ENCODE measurements at regions not wholly inside any gene's neighbourhood (a gene's known extent, or its start where the extent isn't known, plus 50 kb on each side); places are given as distances from the start of the nearest gene placed in this dataset.

DNA sequence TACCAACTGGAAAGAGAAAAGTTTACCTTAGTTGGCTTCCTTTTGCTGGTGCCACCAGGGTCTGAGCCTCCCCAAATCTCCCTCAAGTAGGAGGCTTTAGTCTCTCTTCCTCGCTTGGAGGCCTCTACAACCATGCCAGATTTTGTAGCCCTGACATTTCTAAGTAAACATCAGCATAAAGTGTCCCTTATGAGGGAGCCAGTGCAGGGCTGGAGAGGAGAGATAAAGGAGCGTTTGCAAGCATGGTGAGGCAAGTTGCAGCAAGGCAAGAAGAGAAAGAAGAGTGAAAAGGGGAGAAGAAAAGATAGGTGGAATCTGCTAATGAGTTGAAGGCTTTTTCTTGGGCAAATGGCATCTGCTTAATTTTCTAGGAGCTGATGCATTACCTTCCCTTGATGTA is 82.7 kb upstream of the FNDC3B start:
- Histone ChIP-seq H3K4me1 (ENCODE audit: control insufficient read depth, insufficient read depth, low read length) (no peaks in the 10 kb centered on the region), H3K4me3 (ENCODE audit: low read length) (no peak overlapping the region), H3K27ac (ENCODE audit: low read length) (no peak overlapping the region), H3K9me3 (ENCODE audit: control insufficient read depth, low read length) (no peaks in the 10 kb centered on the region), H3K27me3 (ENCODE audit: control insufficient read depth, insufficient read depth) (no peaks in the 10 kb centered on the region)
- ATAC-seq (no peak), DNase-seq (no peak)
- 68% methylated on average over 2 of the region's 2 CpGs for WGBS
- intact Hi-C loops (cut with DNase I) = no loop called here

DNA sequence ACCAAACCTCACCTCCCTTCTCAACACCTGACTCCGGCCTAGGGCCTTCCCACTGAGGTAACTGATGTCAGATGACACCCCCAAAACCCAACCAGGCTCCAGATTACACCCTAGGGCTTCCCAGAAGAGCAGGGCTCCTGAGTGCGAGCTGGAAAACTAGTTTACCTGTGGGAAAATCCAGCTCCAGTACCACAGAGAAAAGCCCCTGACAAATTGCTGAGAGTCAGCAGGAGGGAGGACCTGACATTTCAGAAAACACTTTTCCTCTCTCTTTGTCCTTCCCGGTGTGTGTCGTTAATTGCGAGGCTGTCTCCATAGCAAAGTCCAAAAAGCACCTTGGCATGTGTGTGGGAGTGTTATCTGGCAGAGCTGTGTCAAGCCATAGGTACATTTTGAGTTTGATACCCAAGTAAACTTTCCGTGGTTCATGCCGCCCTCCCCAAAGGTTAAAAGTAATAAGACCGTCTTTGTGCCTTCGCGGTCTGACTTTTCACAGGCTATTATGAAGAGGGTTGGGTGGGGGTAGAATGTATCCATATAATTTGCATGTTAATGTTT is 79.8 kb upstream of the FNDC3B start:
- Histone ChIP-seq H3K4me1 (ENCODE audit: control insufficient read depth, insufficient read depth, low read length) (no peaks in the 10 kb centered on the region), H3K9me3 (ENCODE audit: control insufficient read depth, low read length) (no peaks in the 10 kb centered on the region), H3K4me3 (ENCODE audit: low read length) (no peak overlapping the region), H3K27me3 (ENCODE audit: control insufficient read depth, insufficient read depth) (no peaks in the 10 kb centered on the region), H3K27ac (ENCODE audit: low read length) (no peak overlapping the region)
- no peak for ATAC-seq
- 82% methylated on average over 10 of the region's 10 CpGs for WGBS
- DNase-seq = no peak
- intact Hi-C loops (cut with DNase I) = no loop called here

DNA sequence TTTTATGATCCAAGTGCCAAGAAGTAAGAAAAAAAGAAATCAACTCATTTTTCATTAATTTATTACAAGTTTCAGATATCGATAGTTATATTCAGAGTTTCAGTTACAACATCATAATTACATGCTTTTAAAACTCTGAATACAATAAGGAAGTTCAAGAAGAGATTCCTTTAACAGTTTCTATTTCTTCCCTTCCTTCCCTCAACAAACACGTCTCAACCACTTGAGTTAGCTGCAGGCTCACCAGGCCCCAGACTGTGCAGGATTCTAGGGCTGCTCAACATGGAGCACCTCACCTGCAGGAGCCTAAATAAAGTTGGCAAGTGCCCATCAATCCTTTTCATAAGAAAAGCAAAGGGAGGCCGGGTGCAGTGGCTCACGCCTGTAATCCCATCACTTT is 79.2 kb upstream of the FNDC3B start:
- Histone ChIP-seq H3K4me3 (ENCODE audit: low read length) (no peak overlapping the region), H3K27me3 (ENCODE audit: control insufficient read depth, insufficient read depth) (no peaks in the 10 kb centered on the region), H3K9me3 (ENCODE audit: control insufficient read depth, low read length) (no peaks in the 10 kb centered on the region), H3K4me1 (ENCODE audit: control insufficient read depth, insufficient read depth, low read length) (no peaks in the 10 kb centered on the region), H3K27ac (ENCODE audit: low read length) (no peak overlapping the region)
- WGBS = 90% methylated on average over 4 of the region's 4 CpGs
- DNase-seq = no peak
- no peak for ATAC-seq
- intact Hi-C loops (cut with DNase I) = no loop called here

DNA sequence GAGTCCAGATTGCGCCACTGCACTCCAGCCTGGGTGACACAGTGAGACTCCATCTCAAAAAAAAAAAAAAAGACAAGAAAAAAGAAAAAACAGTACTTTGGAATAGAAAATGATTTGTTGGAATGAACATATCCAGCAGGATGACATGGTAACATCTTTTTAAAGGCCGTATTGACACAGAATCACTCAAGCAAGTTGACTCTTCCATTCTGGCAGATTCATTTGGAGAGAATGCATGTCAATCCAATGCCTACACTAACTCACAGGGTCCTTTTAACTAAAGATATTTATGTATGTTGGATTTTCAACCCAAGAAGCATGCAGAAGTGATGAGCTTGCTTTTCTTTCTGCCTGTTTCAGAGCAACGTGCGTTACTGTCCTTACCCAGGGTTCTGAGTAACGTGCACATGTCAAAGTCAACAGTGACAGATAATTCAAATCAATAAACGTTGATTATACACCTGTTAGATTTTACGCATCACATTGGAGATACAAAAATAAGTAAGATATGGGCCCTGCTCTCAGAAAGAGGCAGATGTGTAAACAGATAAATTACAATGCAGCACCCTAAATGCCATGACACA is 77.1 kb upstream of the FNDC3B start:
- no peak overlapping the region for H3K27ac ChIP-seq (ENCODE audit: low read length)
- no peaks in the 10 kb centered on the region for H3K27me3 ChIP-seq (ENCODE audit: control insufficient read depth, insufficient read depth)
- no peak overlapping the region for H3K4me3 ChIP-seq (ENCODE audit: low read length)
- intact Hi-C loops (cut with DNase I) = no loop called here
- no peaks in the 10 kb centered on the region for H3K9me3 ChIP-seq (ENCODE audit: control insufficient read depth, low read length)
- whole genome bisulfite sequencing = 91% methylated on average over 7 of the region's 7 CpGs
- DNase-seq (no peak), ATAC-seq (no peak)
- H3K4me1 ChIP-seq (ENCODE audit: control insufficient read depth, insufficient read depth, low read length) = peaks cover 2% of the 10 kb centered on the region

DNA sequence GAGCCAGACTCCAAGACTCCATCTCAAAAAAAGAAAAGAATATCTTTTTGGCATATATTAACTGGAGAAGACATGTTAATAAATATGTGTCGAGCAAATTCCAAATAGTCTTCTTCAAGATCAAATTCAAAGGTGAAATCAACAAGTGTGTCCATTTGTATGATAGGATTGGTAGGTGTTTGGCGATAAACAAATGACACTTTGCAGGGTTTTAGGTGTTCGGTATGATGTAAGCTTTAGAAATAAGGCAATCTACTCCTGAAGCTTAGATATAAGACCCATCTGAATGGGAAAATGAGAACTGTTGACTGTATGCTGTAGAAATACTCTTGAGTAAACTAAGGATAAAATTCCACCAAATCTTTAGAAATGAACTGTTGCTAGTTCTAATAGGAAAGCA is 75.8 kb upstream of the FNDC3B start:
- no peaks in the 10 kb centered on the region for H3K9me3 ChIP-seq (ENCODE audit: control insufficient read depth, low read length)
- no peak for DNase-seq
- no peak for ATAC-seq
- intact Hi-C loops (cut with DNase I) = no loop called here
- peaks cover 2% of the 10 kb centered on the region for H3K4me1 ChIP-seq (ENCODE audit: control insufficient read depth, insufficient read depth, low read length)
- H3K27me3 ChIP-seq (ENCODE audit: control insufficient read depth, insufficient read depth) = no peaks in the 10 kb centered on the region
- no peak overlapping the region for H3K27ac ChIP-seq (ENCODE audit: low read length)
- no peak overlapping the region for H3K4me3 ChIP-seq (ENCODE audit: low read length)
- 97% methylated on average over 3 of the region's 3 CpGs for whole genome bisulfite sequencing

DNA sequence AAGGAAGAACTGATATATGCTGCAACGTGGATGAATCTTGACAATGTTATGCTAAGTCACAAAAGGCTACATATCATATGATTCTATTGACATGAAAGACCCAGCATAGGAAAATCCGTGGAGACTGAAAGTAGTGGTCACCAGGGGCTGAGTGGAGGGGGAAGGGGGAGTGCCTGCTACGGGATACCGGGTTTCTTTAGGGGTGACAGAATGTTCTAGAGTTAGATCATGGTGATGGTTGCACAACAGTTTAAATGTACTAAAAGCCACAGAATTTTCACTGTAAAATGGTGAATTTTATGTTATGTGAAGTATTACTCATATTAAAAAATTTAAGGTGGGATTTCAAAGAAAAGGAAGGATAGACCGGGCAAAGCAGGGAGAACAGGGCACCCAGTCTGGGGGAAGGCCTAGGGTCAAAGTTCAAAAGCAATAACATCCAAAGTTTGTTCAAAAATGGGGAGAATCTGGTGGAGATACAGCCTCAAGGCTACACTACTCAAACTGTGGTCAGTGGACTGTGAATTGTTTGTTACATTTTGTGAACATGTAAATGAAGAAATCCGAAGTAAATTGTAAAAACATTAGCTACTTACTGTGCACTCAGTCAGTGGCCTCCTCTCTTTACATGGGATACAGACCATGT is 74.2 kb upstream of the FNDC3B start:
- Histone ChIP-seq H3K4me3 (ENCODE audit: low read length) (no peak overlapping the region), H3K27me3 (ENCODE audit: control insufficient read depth, insufficient read depth) (no peaks in the 10 kb centered on the region), H3K9me3 (ENCODE audit: control insufficient read depth, low read length) (no peaks in the 10 kb centered on the region), H3K4me1 (ENCODE audit: control insufficient read depth, insufficient read depth, low read length) (peaks cover 2% of the 10 kb centered on the region), H3K27ac (ENCODE audit: low read length) (no peak overlapping the region)
- intact Hi-C loops (cut with DNase I) = no loop called here
- WGBS = 86% methylated on average over 6 of the region's 6 CpGs
- no peak for DNase-seq
- no peak for ATAC-seq

DNA sequence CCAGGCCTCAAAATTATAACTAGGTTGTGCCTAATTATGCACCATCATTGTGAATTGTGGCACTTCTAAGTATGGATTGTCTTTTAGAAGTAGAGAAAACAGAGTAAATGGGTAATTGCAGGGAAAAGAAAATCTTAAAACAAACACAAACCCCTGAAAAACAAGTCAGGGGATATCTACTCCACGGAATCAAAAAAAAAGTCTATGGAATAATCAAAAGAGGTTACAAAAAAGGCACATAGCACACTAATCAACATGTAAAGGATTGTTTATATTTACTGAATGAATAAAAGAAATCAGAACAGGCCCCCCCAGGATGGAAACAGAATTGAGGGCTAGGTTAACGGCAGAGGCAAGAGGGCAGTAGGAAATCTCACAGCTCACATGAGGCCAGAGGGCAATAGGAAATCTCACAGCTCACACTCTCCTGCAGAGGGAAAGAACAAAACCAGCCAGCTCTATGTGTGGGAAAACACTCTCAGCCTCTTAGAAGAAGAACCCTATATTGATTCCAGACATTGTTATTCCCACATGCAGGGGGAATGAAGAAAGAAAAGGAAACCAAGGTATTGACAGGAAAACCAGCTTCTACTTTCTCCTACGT is 72.7 kb upstream of the FNDC3B start:
- 38% methylated on average over 3 of the region's 3 CpGs for WGBS
- ATAC-seq (peak in 1 of 2 donors; percentile 46), DNase-seq (no peak)
- Histone ChIP-seq H3K4me1 (ENCODE audit: control insufficient read depth, insufficient read depth, low read length) (peaks cover 2% of the 10 kb centered on the region), H3K27ac (ENCODE audit: low read length) (no peak overlapping the region), H3K4me3 (ENCODE audit: low read length) (no peak overlapping the region), H3K9me3 (ENCODE audit: control insufficient read depth, low read length) (no peaks in the 10 kb centered on the region), H3K27me3 (ENCODE audit: control insufficient read depth, insufficient read depth) (no peaks in the 10 kb centered on the region)
- intact Hi-C loops (cut with DNase I) = no loop called here

DNA sequence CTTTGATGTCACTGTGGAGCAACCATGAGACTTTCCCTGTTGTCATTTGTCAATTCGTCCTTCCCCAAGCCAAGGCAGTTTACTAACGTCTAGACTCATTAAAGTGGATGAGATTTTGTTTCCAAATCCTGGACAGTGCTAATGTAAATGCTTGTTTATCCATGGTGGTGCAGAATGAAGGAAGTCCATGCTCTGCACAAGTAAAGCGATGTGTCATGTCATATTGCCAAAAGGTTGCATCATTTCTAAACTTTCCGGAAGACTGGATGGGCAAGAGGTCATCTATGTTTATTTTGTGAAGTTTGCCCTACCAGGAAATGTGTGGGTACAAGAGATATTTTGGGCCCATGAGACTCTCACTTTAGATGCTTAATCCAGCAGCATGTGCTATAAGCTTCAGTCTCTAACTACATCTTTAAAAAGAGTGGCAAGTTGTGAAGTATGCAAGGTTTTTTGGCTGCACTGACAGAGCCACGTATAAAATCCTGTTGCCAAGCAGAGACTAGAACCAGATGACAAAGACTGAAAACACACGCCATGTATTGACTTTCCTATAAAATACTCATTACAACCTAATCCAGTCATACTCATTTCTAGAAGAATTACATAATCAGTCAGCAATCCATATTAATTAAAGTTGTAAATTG is 72.1 kb upstream of the FNDC3B start:
- Histone ChIP-seq H3K9me3 (ENCODE audit: control insufficient read depth, low read length) (no peaks in the 10 kb centered on the region), H3K4me3 (ENCODE audit: low read length) (no peak overlapping the region), H3K4me1 (ENCODE audit: control insufficient read depth, insufficient read depth, low read length) (peaks cover 2% of the 10 kb centered on the region), H3K27ac (ENCODE audit: low read length) (no peak overlapping the region), H3K27me3 (ENCODE audit: control insufficient read depth, insufficient read depth) (no peaks in the 10 kb centered on the region)
- DNase-seq = no peak
- intact Hi-C loops (cut with DNase I) = no loop called here
- WGBS = 14% methylated on average over 6 of the region's 6 CpGs
- peak; percentile 81 to 85 for ATAC-seq

DNA sequence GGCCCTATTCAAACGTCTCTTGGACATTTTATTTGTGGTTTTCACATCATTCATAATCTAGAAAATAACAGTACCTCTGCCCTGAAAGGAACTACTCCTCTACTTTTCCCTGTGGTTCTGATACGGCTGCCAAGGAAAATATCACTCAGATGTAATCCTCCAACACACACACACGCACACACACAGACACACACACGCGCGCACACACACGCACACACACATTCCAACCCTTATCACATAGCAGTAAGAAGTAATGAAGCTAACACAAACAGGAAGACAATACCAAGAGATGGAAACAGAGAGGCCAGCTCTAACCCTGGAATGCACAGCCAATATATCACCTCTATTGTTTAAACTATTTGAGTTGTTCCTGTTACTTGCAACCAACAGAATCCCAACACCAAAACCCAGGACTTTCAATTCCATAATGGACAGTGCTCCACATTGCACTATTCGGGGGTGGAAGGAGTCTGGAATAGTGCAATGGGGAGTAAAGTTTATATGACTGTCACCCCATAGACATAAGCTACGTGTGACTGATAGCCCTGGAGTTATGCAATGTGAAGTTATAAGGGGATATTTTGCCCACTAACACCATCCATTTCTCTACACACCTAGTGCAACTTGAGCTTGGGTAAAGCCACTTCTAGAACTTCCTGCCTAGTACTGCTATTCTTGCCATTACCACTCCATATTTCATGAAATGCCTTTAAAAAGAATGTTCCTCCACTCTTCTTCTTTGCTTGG is 71.3 kb upstream of the FNDC3B start:
- 60% methylated on average over 9 of the region's 9 CpGs for WGBS
- intact Hi-C loops (cut with DNase I) = no loop called here

DNA sequence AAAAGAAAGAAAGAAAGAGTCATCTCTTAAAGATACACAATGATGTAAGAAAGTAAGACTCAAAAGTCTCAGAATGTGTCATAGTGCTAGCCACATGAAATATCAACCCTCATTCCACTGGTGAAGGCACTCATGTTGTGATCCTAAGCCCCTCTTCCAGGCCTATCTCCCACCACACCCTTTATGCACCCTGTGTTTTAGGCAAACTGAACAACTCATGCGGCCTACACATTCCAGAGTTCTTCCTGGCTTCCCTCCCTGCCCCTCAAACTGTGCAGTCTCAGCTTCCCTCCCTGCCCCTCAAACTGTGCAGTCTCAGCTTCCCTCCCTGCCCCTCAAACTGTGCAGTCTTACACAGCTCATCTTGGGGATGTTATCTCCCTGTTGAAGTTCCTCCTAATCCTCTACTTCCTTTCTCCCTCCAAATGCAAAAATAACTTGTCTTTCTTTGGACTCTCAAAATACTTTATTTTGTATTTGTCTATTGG is 69.0 kb upstream of the FNDC3B start:
- Histone ChIP-seq H3K27me3 (ENCODE audit: control insufficient read depth, insufficient read depth) (no peaks in the 10 kb centered on the region), H3K4me3 (ENCODE audit: low read length) (no peak overlapping the region), H3K4me1 (ENCODE audit: control insufficient read depth, insufficient read depth, low read length) (peaks cover 6% of the 10 kb centered on the region), H3K9me3 (ENCODE audit: control insufficient read depth, low read length) (no peaks in the 10 kb centered on the region), H3K27ac (ENCODE audit: low read length) (no peak overlapping the region)
- no peak for DNase-seq
- 58% methylated on average over 1 of the region's 1 CpG for WGBS
- no peak for ATAC-seq
- intact Hi-C loops (cut with DNase I) = no loop called here

More for the DNA sequence above, 71.3 kb upstream of the FNDC3B start:
- Histone ChIP-seq H3K27ac (ENCODE audit: low read length) (no peak overlapping the region), H3K4me3 (ENCODE audit: low read length) (no peak overlapping the region), H3K9me3 (ENCODE audit: control insufficient read depth, low read length) (no peaks in the 10 kb centered on the region), H3K4me1 (ENCODE audit: control insufficient read depth, insufficient read depth, low read length) (peaks cover 2% of the 10 kb centered on the region), H3K27me3 (ENCODE audit: control insufficient read depth, insufficient read depth) (no peaks in the 10 kb centered on the region)
- ATAC-seq (peak; percentile 61 to 72), DNase-seq (peak in 2 of 3 donors; percentile 40 to 82)
